AG04450 (cell line): ENCODE measurements at regions not wholly inside any gene's neighbourhood (a gene's known extent, or its start where the extent isn't known, plus 50 kb on each side); places are given as distances from the start of the nearest gene placed in this dataset.

Source experiments
- CTCF ChIA-PET: fragments of 300-600, 350-600 bp; formaldehyde crosslinking; extraction: SDS; loops from one replicate; lab custom pipeline; 2022; ENCODE audit warnings: antibody characterized with exemption, inconsistent platforms; lab: Charles Lee
- POLR2A ChIA-PET: fragments of 350-600 bp; formaldehyde crosslinking; extraction: SDS; loops from one replicate; lab custom pipeline; 2021; ENCODE audit warnings: antibody characterized with exemption, inconsistent platforms; lab: Yijun Ruan, JAX
- DNase-seq: peaks from one replicate; pipeline ENCODE4 v3.0.0-alpha.2; 2011; ENCODE audit warnings: low read depth, low spot score
- H3K27ac ChIP-seq: one replicate; pipeline ENCODE4 v1.5.1; 2012; ENCODE audit warnings: low read depth, low read length, control low read depth
- H3K27me3 ChIP-seq: one replicate; pipeline ENCODE4 v1.6.0; 2012; ENCODE audit warnings: low read length; ENCODE audit not compliant: control insufficient read depth, insufficient read depth
- H3K4me3 ChIP-seq: 2 replicates; pipeline ENCODE4 v1.5.1; 2011; ENCODE audit warnings: mild to moderate bottlenecking, low read depth, low read length, control low read depth
- H3K9me3 ChIP-seq: 2 replicates; pipeline ENCODE4 v1.5.1; 2012; ENCODE audit warnings: low read length; ENCODE audit not compliant: control insufficient read depth, insufficient read depth
- CTCF ChIP-seq: IDR thresholded peaks from 2 replicates; pipeline ENCODE4 v1.5.1; 2011; ENCODE audit warnings: low read depth, low read length, control low read depth, inconsistent platforms

DNA sequence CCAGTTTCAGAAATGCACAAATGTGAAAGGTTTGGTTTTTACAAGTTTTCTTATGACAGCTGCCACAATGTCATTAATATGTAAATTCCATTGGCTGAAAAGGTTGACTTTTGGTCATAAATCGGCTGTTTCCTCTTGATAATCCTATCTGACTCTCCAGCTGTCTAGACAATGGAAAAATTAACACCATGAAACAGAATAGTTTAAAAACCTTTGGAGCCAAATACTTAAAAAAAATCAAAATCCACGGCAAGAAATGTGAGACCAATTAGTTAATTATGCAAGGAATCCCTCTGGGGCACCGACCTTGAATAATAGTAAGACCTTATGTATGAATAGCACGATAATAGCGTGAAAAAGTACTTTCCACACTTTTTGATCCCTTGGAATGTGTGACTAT lies 138.0 kb downstream of the ZNF664 start:
- H3K9me3 ChIP-seq = no peaks in the 10 kb centered on the region; the same call in 1 of the 2 replicates
- H3K27ac ChIP-seq = no peak overlapping the region
- no peak for DNase-seq
- ChIA-PET POLR2A (no interaction called here), CTCF (no interaction called here)
- no peak for TF ChIP-seq CTCF
- no peaks in the 10 kb centered on the region for H3K27me3 ChIP-seq
- no peak overlapping the region for H3K4me3 ChIP-seq

DNA sequence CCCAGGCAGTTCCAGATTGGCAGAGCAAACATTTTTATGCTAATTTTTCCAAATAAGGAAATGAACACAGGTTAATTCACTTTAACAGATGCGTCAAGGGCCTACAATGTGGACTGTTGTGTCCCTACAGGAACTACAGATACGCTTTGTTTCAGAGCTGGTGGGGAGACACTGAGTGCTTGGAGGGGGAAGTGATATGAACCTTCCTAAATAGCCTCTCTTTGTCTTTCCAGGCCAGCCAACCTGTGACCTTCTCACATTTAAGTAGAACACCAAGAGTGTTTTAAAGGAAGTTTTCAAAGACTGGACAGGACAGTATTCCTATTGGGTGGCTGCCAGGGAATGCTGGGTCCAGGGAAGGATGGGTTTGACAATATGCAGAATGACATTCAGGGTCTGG lies 141.3 kb downstream of the ZNF664 start:
- DNase-seq = no peak
- no peak for TF ChIP-seq CTCF
- no peak overlapping the region for H3K27ac ChIP-seq
- ChIA-PET POLR2A (no interaction called here), CTCF (no interaction called here)
- peaks cover 2% of the 10 kb centered on the region for H3K27me3 ChIP-seq
- no peaks in the 10 kb centered on the region; the same call in 1 of the 2 replicates for H3K9me3 ChIP-seq
- H3K4me3 ChIP-seq = no peak overlapping the region

DNA sequence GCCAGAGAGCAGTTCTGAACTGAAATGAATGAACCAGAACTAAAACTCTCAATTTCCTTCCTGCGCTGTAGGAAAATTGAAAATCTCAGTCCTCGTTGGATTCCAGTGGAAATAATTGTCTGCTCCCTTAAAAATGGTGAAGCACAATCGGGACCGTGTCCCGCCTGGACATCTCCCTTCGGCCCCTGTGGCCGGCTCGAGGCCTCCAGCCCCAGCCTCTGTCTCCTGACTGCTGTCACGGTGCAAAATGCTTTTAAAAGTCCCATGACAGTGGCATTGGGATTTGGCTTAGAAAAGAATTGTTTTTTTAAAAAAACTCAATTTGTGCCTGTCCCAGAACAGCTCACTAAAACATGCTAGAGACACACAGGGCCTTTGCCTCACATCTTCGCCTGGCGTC lies 142.5 kb downstream of the ZNF664 start:
- no peak for DNase-seq
- peaks cover 2% of the 10 kb centered on the region for H3K27me3 ChIP-seq
- H3K9me3 ChIP-seq = no peaks in the 10 kb centered on the region; the same call in 1 of the 2 replicates
- TF ChIP-seq CTCF = no peak
- no peak overlapping the region for H3K4me3 ChIP-seq
- no peak overlapping the region for H3K27ac ChIP-seq
- CTCF ChIA-PET = no interaction called here
- POLR2A ChIA-PET = no interaction called here

GRCh38 chr12:124115976-124116690 lies 143.1 kb downstream of the ZNF664 start:
- no peak for TF ChIP-seq CTCF
- Histone ChIP-seq H3K27me3 (peaks cover 2% of the 10 kb centered on the region), H3K27ac (no peak overlapping the region), H3K9me3 (no peaks in the 10 kb centered on the region; the same call in 1 of the 2 replicates), H3K4me3 (no peak overlapping the region)
- ChIA-PET CTCF (no interaction called here), POLR2A (no interaction called here)
- no peak for DNase-seq

- H3K9me3 ChIP-seq = no peaks in the 10 kb centered on the region; the same call in 1 of the 2 replicates
- TF ChIP-seq CTCF = no peak
- CTCF ChIA-PET = no interaction called here
- H3K27me3 ChIP-seq = peaks cover 16% of the 10 kb centered on the region
- no peak overlapping the region for H3K4me3 ChIP-seq
- DNase-seq = no peak
- no peak overlapping the region for H3K27ac ChIP-seq
- POLR2A ChIA-PET = no interaction called here
Measured at GRCh38 chr12:124120739-124121138, 147.7 kb downstream of the ZNF664 start.
